ENCODE measurements at regions not wholly inside any gene's neighbourhood (a gene's known extent, or its start where the extent isn't known, plus 50 kb on each side); places are given as distances from the start of the nearest gene placed in this dataset.
"Not testable (repeated sequence)": the region's sequence is repeated elsewhere in the genome, so short reads cannot be mapped to it uniquely, and the experiment has no call there.

DNA sequence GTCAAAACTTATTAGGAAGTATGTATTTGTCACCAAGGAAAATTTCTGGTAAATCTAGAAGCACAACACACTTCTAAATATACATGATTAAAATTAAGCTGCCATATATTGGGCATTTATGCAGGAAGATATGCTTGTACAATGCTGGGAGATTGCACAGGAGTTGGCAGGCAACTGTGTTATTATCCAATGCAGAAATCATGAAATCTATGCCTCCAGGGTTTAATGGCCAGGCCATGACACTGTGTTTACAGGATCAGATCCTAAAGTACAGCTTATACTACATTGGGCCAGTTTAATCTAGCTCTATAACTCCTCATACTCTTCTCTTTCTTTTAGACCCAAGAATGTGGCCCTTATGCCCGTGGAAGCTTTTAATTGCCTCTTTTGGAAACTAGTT is 391.4 kb upstream of the DPH6 start:
- no peak for DNase-seq

DNA sequence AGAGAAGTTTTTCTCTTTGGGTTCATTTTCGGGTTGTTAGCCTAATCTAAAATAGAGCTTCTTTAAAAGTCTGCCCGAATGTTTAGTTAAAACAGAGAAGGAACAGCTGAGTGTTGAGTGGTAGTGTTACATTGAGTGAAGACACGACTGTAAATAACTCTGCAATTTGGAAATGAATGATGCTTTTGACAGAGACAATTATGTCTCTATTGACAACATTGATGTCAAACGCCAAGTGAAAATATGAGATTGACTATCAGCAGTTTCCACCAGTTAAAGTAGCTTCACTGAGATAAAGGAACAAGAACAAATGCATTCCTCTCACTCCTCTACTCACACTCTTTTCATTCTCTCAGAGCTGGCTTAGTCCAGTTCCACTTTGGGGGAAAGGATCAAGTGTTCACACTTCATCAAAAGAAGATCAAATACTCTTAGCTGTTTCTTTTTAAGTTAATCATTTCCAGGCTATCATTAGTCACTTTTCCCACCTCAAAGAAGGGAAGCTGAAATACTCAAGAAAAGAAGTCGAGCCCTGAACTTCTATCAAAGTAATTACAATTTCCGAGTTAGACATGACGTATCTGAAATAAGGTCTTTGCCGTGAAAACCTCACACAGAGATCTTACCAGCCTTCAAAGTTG is 399.1 kb upstream of the DPH6 start:
- DNase-seq = no peak

DNA sequence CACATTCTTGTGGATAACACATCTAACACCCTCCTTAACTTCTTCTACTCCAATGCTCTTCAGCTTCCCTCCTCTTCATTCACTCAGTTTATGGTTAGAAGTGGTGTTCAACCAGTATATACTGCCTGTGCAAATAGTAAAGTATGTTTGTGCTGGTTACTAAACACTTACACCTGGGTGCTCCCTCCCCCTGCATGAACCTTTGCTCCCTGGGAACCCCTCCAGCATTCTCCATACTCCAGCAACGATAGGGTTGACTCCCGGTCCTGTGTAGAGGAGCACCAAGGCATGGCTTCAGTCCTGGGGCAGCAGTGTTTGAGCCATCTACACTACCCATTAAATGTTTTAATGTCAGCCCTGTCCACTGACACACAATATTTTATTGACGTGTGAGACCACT is 407.5 kb upstream of the DPH6 start:
- no peak for DNase-seq

GRCh38 chr15:35956056-35956455 is 410.1 kb upstream of the DPH6 start:
- no peak for DNase-seq

DNA sequence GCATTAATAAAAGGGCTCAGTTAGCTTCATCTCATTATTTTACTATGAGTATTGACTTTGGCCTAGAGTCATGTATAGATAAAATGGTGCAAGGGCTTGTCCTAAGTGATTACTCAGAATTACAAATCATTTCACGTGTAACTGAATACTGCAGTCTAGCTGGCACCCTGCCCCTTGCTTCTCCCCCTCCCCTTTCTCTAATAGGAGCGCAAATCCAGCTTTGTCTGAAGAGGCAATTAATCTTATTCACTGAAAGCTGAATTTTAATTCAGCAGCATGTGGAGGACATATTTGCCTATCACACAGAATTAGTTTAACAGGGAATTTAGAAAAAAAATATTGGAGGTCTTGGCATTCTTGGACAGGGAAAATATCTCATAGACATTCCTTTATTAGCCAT is 412.1 kb upstream of the DPH6 start:
- DNase-seq = no peak

GRCh38 chr15:35958975-35959374 is 413.0 kb upstream of the DPH6 start:
- no peak for DNase-seq

GRCh38 chr15:35963326-35963725 is 417.4 kb upstream of the DPH6 start:
- DNase-seq = no peak

- DNase-seq = no peak
Measured at GRCh38 chr15:35966781-35967180, 420.8 kb upstream of the DPH6 start.

GRCh38 chr15:35967968-35968367 is 422.0 kb upstream of the DPH6 start:
- not testable (repeated sequence) for DNase-seq

GRCh38 chr15:35973029-35973428 is 427.1 kb upstream of the DPH6 start:
- DNase-seq = no peak

- DNase-seq = no peak
Measured at GRCh38 chr15:35974052-35974451, 428.1 kb upstream of the DPH6 start.

DNA sequence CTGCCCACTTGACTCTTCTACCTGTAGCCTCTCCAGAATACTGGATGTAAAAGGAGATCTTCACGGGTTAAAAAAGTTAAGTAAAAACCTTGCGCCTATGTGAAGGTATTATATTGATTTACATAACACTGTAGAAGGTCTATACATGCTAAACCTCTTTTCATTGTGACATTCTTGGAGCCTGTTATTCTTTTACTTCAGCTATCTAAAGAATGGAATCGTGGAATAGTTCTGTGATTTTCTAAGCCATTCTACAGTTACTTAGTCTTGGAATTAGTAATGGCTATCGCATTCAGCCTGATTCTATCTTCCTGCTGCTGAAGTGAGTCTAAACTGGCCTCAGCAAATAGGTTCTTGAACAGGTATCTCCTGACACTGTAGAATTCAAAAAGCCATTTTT is 430.0 kb upstream of the DPH6 start:
- no peak for DNase-seq

GRCh38 chr15:35979608-35980007 is 433.6 kb upstream of the DPH6 start:
- DNase-seq = no peak

GRCh38 chr15:35980719-35981118 is 434.8 kb upstream of the DPH6 start:
- DNase-seq = no peak

- no peak for DNase-seq
Measured at GRCh38 chr15:35986191-35986721, 440.3 kb upstream of the DPH6 start.

DNA sequence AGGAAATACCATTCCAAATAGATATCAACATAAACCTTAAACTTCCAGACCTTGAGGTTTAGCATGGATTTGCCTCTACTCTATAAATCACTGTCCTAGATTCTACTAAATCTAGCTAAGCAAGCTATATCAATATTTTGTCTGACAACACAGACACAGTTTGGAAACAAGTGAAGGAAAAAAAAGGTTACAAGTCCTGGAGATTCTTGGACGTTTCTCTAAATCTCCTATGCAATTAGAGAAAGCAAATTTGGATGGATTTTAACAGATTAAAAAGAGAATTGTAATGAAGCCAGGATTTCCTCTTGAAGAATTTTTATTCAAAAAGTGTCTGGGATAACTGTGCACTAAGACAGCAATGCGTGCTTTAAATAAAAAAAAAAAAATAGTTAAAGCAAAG is 441.1 kb upstream of the DPH6 start:
- DNase-seq = no peak

DNA sequence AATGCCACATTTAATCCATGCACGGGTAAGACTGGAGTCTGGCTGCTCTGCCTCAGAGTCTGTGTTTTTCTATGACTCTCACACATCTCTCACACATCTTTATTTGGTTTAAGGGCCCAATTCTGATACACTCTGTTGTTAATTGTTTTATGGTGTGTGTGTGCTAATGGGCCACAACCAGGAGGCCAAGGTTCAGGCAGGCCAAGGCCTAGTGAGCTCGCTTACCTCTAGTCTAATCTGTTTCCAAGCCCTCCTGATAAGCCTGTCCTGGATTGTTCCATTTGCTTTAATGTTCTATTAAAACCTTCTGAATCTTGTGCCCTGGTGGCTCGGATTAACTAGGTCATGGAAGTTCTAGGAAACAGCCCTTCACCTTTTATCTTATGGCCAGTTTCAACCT is 445.4 kb upstream of the DPH6 start:
- DNase-seq = no peak

DNA sequence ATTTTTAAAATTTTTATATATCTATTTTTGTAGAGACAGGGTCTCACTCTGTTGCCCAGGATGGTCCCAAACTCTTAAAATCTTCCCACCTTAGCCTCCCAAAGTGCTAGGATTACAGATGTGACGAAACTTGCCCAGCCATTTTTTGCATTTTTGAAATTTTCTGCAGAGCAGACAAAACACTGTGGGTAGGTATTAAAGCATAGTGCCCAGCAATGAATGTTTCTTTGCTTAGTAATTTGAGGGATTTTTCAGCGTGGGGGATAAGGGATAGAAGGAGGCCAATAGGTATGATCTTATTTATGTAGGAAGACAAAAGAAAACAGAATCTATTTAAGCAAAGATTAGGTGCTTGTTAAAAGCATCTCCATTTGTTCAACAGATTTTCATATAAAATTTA is 446.8 kb upstream of the DPH6 start:
- no peak for DNase-seq

DNA sequence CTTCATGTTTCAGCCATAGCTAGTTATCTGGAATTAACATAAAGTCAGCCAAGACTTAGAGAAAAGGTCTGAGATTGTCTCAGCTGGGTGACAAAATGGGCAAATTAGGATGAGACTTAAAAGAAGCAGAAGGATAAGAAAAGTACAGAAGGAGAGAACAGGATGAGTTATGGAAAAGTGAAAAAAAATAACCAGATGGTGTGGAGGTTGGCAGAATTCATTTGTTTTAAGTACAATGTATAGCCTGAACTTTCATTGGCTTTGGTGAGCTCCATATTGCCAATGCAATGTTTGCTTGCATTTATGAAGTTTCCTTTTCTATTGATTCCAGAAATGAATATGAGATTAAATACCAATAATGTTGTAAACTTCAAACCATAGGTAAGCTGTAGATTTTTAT is 447.2 kb upstream of the DPH6 start:
- DNase-seq = no peak

- no peak for DNase-seq
Measured at GRCh38 chr15:35994876-35995275, 448.9 kb upstream of the DPH6 start.

GRCh38 chr15:35998663-35999602 is 453.0 kb upstream of the DPH6 start:
- no peak for DNase-seq

DNA sequence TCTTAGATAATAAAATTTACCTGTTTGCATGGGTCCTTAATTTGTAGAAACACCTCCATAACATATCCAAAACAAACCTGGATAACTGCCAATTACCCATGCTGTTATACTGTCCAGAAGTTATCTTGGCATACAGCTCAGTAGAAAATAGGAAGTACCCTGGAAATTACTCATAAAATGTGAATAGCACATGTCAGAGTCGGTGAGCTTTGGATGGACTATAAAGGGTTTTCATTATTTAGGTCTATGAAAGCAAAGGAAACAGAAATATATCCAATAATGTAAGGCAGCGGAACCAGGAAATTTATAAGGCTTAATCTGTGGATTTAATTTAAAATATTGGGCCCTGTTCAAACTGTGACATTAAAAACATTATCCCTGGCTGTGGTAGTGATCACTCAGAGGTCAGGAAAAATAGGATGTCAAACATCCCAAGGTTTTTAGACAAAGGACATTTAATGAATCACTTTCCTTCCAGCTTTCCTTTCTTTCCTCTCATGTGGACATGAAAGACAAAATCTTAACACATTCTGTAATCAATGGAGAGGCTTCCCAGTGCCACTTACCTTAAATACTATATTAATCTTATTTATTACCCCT is 459.0 kb upstream of the DPH6 start:
- no peak for DNase-seq

- no peak for DNase-seq
Measured at GRCh38 chr15:36005542-36005941, 459.6 kb upstream of the DPH6 start.

DNA sequence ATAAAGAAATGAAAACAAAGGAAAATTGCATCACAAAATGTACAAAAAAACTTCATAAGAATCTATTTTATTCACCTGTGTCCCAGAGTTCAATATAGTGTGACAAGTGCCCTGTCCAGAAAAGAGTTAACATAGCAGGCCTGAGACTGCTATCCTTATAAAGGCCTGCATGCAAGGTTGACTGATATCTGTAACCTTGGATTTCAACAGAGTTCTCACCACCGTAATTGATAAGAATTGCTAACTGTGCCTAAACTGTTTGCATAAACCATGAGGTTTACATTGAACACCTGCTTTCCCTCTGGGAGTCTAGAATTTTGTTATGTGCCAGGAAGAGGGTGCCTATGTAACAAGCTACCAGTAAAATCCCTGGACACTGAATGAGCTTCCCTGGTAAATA is 461.7 kb upstream of the DPH6 start:
- DNase-seq = no peak
